GM23338 (cell line): ENCODE measurements at regions not wholly inside any gene's neighbourhood (a gene's known extent, or its start where the extent isn't known, plus 50 kb on each side); places are given as distances from the start of the nearest gene placed in this dataset.

Experiments used
- ATAC-seq: fragments of 200-7000 bp; cut with Tn5 transposase; 3 replicates; pipeline ENCODE4 v1.9.1; 2020
- DNase-seq: peaks from one replicate; pipeline ENCODE4 v3.0.0-alpha.2; 2015; ENCODE audit warnings: low spot score
- H2AFZ ChIP-seq: fragments of 200-600 bp; sonication (generic); 2 replicates; pipeline ENCODE4 v1.8.0; 2016; ENCODE audit warnings: antibody characterized with exemption, mild to moderate bottlenecking, moderate library complexity
- H3F3A ChIP-seq: fragments of 200-600 bp; sonication (generic); replicated peaks from 2 replicates; pipeline ENCODE4 v1.8.0; 2017; ENCODE audit warnings: antibody characterized with exemption, mixed run types, low read depth
- H3K27ac ChIP-seq: fragments of 200-600 bp; sonication (generic); 2 replicates; pipeline ENCODE4 v1.6.1; 2016; ENCODE audit warnings: low read depth
- H3K27me3 ChIP-seq: fragments of 200-600 bp; sonication (generic); 2 replicates; pipeline ENCODE4 v1.8.0; 2016; ENCODE audit warnings: mild to moderate bottlenecking, mixed run types, moderate library complexity; ENCODE audit not compliant: insufficient read depth
- H3K36me3 ChIP-seq: fragments of 200-600 bp; sonication (generic); 2 replicates; pipeline ENCODE4 v1.8.0; 2016; ENCODE audit warnings: mild to moderate bottlenecking; ENCODE audit not compliant: insufficient read depth
- H3K4me1 ChIP-seq: fragments of 200-600 bp; sonication (generic); 2 replicates; pipeline ENCODE4 v1.8.0; 2016; ENCODE audit warnings: mild to moderate bottlenecking, moderate library complexity; ENCODE audit not compliant: insufficient read depth
- H3K4me2 ChIP-seq: fragments of 200-600 bp; sonication (generic); 2 replicates; pipeline ENCODE4 v1.7.1; 2017; ENCODE audit warnings: mixed run types
- H3K4me3 ChIP-seq: fragments of 200-600 bp; sonication (generic); 2 replicates; pipeline ENCODE4 v1.6.1; 2016; ENCODE audit warnings: mixed run types
- H3K79me2 ChIP-seq: fragments of 200-600 bp; sonication (generic); replicated peaks from 2 replicates; pipeline ENCODE4 v1.8.0; 2017; ENCODE audit warnings: mild to moderate bottlenecking; ENCODE audit not compliant: insufficient read depth
- H3K9me2 ChIP-seq: fragments of 200-600 bp; sonication (generic); 2 replicates; pipeline ENCODE4 v1.8.0; 2017; ENCODE audit not compliant: insufficient read depth
- H4K20me1 ChIP-seq: fragments of 200-600 bp; sonication (generic); replicated peaks from 2 replicates; pipeline ENCODE4 v1.8.0; 2017; ENCODE audit warnings: mild to moderate bottlenecking; ENCODE audit not compliant: insufficient read depth
- H3K27ac Mint-ChIP-seq: 2 replicates; pipeline ENCODE4 v1.8.0; 2020; ENCODE audit warnings: inconsistent platforms, mild to moderate bottlenecking, moderate library complexity, mixed read lengths
- H3K27me3 Mint-ChIP-seq: 3 replicates; pipeline ENCODE4 v1.8.0; 2022; ENCODE audit warnings: low read depth, mild to moderate bottlenecking, moderate library complexity, mixed read lengths, inconsistent platforms; ENCODE audit not compliant: insufficient read depth, poor library complexity
- H3K36me3 Mint-ChIP-seq: 3 replicates; pipeline ENCODE4 v1.8.0; 2021; ENCODE audit warnings: low read depth, mild to moderate bottlenecking, inconsistent platforms, moderate library complexity, mixed read lengths
- H3K4me1 Mint-ChIP-seq: 3 replicates; pipeline ENCODE4 v1.8.0; 2020; ENCODE audit warnings: mild to moderate bottlenecking, inconsistent platforms, mixed read lengths
- H3K4me3 Mint-ChIP-seq: 3 replicates; pipeline ENCODE4 v1.8.0; 2021; ENCODE audit warnings: moderate library complexity, mild to moderate bottlenecking, inconsistent platforms, mixed read lengths
- H3K9me3 Mint-ChIP-seq: 3 replicates; pipeline ENCODE4 v1.8.0; 2020; ENCODE audit warnings: moderate library complexity, mild to moderate bottlenecking, inconsistent platforms, mixed read lengths
- EZH2 ChIP-seq: fragments of 200-600 bp; sonication (generic); IDR thresholded peaks from one replicate; pipeline ENCODE4 v1.8.0; 2017; ENCODE audit warnings: antibody characterized with exemption, mild to moderate bottlenecking, low read depth; ENCODE audit not compliant: unreplicated experiment
- JUNB ChIP-seq: IDR thresholded peaks from one replicate; pipeline ENCODE4 v1.6.1; 2016; ENCODE audit warnings: antibody characterized with exemption; ENCODE audit not compliant: unreplicated experiment
- NANOG ChIP-seq: IDR thresholded peaks from 2 replicates; pipeline ENCODE4 v1.6.1; 2016; ENCODE audit warnings: antibody characterized with exemption, borderline replicate concordance
- POLR2AphosphoS5 ChIP-seq: IDR thresholded peaks from 2 replicates; pipeline ENCODE4 v1.6.1; 2016; ENCODE audit warnings: antibody characterized with exemption, low read depth
- STAT1 ChIP-seq: IDR thresholded peaks from one replicate; pipeline ENCODE4 v1.6.1; 2016; ENCODE audit warnings: antibody characterized with exemption; ENCODE audit not compliant: unreplicated experiment
- ZNF114 ChIP-seq: fragments of 250-450 bp; sonication (Bioruptor Pico); IDR thresholded peaks from 2 replicates; pipeline ENCODE4 v1.5.0; 2020; ENCODE audit warnings: mild to moderate bottlenecking, moderate library complexity
- ZNF331 ChIP-seq: fragments of 250-450 bp; sonication (Bioruptor Pico); IDR thresholded peaks from 2 replicates; pipeline ENCODE4 v1.5.0; 2020; ENCODE audit warnings: low read depth, mild to moderate bottlenecking, moderate library complexity
- TF ChIP-seq, protein P1 (sequence below): fragments of 250-450 bp; sonication (Bioruptor Pico); IDR thresholded peaks from 2 replicates; pipeline ENCODE4 v1.5.0; 2020; ENCODE audit warnings: mild to moderate bottlenecking, moderate library complexity
- TF ChIP-seq, protein P2 (sequence below), 2 experiments: fragments of 200-600 bp in 1 of 2; sonication (generic) in 1 of 2; conservative IDR thresholded peaks; 2 replicates each; pipeline versions ENCODE4 v1.5.1 to v1.6.1; 2016 to 2017; ENCODE audit warnings: antibody characterized with exemption in 2 of 2, low read depth in 2 of 2, mild to moderate bottlenecking in 2 of 2, moderate library complexity in 1 of 2
- TF ChIP-seq, protein P3 (sequence below): IDR thresholded peaks from one replicate; pipeline ENCODE4 v1.6.1; 2018; ENCODE audit warnings: antibody characterized with exemption; ENCODE audit not compliant: unreplicated experiment

DNA sequence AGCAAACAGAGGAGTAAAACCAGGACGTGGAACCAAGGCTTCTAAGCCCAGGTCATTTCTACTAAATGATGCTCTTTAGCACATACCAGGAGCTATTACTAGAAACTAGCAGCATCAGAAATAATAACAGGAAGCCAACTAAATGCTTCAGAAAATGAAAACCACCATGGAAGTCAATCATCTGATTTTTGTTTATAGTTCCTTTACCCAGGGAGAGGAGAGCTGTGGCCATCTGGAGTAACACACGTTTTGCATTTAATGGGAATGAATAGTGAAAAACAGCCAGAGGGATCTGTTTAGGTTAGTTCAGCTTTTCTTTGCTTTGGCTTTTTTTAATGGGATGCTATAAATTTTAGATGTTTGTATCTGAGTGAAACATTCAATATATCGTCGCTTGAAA lies 250.7 kb upstream of the ARHGAP20 start (continued):
- TF ChIP-seq, protein P1, sequence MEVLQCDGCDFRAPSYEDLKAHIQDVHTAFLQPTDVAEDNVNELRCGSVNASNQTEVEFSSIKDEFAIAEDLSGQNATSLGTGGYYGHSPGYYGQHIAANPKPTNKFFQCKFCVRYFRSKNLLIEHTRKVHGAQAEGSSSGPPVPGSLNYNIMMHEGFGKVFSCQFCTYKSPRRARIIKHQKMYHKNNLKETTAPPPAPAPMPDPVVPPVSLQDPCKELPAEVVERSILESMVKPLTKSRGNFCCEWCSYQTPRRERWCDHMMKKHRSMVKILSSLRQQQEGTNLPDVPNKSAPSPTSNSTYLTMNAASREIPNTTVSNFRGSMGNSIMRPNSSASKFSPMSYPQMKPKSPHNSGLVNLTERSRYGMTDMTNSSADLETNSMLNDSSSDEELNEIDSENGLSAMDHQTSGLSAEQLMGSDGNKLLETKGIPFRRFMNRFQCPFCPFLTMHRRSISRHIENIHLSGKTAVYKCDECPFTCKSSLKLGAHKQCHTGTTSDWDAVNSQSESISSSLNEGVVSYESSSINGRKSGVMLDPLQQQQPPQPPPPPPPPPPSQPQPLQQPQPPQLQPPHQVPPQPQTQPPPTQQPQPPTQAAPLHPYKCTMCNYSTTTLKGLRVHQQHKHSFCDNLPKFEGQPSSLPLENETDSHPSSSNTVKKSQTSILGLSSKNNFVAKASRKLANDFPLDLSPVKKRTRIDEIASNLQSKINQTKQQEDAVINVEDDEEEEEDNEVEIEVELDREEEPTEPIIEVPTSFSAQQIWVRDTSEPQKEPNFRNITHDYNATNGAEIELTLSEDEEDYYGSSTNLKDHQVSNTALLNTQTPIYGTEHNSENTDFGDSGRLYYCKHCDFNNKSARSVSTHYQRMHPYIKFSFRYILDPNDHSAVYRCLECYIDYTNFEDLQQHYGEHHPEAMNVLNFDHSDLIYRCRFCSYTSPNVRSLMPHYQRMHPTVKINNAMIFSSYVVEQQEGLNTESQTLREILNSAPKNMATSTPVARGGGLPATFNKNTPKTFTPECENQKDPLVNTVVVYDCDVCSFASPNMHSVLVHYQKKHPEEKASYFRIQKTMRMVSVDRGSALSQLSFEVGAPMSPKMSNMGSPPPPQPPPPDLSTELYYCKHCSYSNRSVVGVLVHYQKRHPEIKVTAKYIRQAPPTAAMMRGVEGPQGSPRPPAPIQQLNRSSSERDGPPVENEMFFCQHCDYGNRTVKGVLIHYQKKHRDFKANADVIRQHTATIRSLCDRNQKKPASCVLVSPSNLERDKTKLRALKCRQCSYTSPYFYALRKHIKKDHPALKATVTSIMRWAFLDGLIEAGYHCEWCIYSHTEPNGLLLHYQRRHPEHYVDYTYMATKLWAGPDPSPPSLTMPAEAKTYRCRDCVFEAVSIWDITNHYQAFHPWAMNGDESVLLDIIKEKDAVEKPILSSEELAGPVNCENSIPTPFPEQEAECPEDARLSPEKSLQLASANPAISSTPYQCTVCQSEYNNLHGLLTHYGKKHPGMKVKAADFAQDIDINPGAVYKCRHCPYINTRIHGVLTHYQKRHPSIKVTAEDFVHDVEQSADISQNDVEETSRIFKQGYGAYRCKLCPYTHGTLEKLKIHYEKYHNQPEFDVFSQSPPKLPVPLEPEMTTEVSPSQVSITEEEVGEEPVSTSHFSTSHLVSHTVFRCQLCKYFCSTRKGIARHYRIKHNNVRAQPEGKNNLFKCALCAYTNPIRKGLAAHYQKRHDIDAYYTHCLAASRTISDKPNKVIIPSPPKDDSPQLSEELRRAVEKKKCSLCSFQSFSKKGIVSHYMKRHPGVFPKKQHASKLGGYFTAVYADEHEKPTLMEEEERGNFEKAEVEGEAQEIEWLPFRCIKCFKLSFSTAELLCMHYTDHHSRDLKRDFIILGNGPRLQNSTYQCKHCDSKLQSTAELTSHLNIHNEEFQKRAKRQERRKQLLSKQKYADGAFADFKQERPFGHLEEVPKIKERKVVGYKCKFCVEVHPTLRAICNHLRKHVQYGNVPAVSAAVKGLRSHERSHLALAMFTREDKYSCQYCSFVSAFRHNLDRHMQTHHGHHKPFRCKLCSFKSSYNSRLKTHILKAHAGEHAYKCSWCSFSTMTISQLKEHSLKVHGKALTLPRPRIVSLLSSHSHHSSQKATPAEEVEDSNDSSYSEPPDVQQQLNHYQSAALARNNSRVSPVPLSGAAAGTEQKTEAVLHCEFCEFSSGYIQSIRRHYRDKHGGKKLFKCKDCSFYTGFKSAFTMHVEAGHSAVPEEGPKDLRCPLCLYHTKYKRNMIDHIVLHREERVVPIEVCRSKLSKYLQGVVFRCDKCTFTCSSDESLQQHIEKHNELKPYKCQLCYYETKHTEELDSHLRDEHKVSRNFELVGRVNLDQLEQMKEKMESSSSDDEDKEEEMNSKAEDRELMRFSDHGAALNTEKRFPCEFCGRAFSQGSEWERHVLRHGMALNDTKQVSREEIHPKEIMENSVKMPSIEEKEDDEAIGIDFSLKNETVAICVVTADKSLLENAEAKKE (CRISPR knock-in tag), result no peak
- TF ChIP-seq ZNF114 (CRISPR knock-in tag), result no peak
- TF ChIP-seq ZNF331, result no peak
- no peak for TF ChIP-seq EZH2
- no peak for TF ChIP-seq NANOG
- TF ChIP-seq, protein P2, sequence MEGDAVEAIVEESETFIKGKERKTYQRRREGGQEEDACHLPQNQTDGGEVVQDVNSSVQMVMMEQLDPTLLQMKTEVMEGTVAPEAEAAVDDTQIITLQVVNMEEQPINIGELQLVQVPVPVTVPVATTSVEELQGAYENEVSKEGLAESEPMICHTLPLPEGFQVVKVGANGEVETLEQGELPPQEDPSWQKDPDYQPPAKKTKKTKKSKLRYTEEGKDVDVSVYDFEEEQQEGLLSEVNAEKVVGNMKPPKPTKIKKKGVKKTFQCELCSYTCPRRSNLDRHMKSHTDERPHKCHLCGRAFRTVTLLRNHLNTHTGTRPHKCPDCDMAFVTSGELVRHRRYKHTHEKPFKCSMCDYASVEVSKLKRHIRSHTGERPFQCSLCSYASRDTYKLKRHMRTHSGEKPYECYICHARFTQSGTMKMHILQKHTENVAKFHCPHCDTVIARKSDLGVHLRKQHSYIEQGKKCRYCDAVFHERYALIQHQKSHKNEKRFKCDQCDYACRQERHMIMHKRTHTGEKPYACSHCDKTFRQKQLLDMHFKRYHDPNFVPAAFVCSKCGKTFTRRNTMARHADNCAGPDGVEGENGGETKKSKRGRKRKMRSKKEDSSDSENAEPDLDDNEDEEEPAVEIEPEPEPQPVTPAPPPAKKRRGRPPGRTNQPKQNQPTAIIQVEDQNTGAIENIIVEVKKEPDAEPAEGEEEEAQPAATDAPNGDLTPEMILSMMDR (conservative IDR thresholded peaks at IDR 0.05; ENCODE audit: low read depth in 2 of 2), result no peak
- no peak for TF ChIP-seq POLR2AphosphoS5
- no peak for TF ChIP-seq STAT1

DNA sequence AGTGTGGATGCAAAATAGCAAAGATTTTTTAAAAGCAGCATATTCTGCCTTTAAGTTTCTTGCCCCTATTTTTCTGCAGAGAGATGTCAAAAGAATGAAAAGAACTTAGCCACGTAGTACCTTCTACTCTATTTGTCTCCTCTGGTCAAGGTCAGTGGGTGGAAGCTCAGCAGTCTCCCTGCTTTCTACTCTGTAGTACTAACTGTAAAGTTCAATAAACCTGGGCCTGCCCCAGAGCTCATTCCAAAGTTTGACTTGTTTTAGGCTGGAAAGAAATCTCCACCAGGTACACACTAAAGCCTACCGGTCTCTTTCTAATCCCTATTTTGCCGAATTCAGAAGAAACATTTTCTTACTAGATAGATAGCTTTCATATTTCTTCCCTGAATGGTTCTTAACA lies 247.9 kb upstream of the ARHGAP20 start:
- H3K9me2 ChIP-seq, result 0 out of 2 replicates have a peak, but pooled peaks cover 6% of the 10 kb centered on the region
- no peaks in the 10 kb centered on the region for H4K20me1 ChIP-seq
- no peak overlapping the region for H2AFZ ChIP-seq
- no peaks in the 10 kb centered on the region for H3F3A ChIP-seq
- ATAC-seq, result no peak
- no peak overlapping the region for H3K4me2 ChIP-seq
- Mint-ChIP-seq H3K27me3 (no peaks in the 10 kb centered on the region), H3K4me1 (no peaks in the 10 kb centered on the region; the same call in 2 of the 3 replicates), H3K4me3 (no peak overlapping the region), H3K27ac (no peak overlapping the region), H3K36me3 (no peaks in the 10 kb centered on the region), H3K9me3 (no peaks in the 10 kb centered on the region)
- no peaks in the 10 kb centered on the region for H3K79me2 ChIP-seq
- no peak overlapping the region for H3K4me3 ChIP-seq
- no peak overlapping the region for H3K27ac ChIP-seq
- DNase-seq, result no peak
- no peaks in the 10 kb centered on the region for H3K27me3 ChIP-seq
- no peaks in the 10 kb centered on the region for H3K4me1 ChIP-seq
- H3K36me3 ChIP-seq, result no peaks in the 10 kb centered on the region
- TF ChIP-seq, protein P2 (conservative IDR thresholded peaks at IDR 0.05; ENCODE audit: low read depth in 2 of 2), result no peak
- TF ChIP-seq NANOG, result no peak
- no peak for TF ChIP-seq ZNF331
- no peak for TF ChIP-seq EZH2
- TF ChIP-seq ZNF114 (CRISPR knock-in tag), result no peak
- TF ChIP-seq, protein P3, sequence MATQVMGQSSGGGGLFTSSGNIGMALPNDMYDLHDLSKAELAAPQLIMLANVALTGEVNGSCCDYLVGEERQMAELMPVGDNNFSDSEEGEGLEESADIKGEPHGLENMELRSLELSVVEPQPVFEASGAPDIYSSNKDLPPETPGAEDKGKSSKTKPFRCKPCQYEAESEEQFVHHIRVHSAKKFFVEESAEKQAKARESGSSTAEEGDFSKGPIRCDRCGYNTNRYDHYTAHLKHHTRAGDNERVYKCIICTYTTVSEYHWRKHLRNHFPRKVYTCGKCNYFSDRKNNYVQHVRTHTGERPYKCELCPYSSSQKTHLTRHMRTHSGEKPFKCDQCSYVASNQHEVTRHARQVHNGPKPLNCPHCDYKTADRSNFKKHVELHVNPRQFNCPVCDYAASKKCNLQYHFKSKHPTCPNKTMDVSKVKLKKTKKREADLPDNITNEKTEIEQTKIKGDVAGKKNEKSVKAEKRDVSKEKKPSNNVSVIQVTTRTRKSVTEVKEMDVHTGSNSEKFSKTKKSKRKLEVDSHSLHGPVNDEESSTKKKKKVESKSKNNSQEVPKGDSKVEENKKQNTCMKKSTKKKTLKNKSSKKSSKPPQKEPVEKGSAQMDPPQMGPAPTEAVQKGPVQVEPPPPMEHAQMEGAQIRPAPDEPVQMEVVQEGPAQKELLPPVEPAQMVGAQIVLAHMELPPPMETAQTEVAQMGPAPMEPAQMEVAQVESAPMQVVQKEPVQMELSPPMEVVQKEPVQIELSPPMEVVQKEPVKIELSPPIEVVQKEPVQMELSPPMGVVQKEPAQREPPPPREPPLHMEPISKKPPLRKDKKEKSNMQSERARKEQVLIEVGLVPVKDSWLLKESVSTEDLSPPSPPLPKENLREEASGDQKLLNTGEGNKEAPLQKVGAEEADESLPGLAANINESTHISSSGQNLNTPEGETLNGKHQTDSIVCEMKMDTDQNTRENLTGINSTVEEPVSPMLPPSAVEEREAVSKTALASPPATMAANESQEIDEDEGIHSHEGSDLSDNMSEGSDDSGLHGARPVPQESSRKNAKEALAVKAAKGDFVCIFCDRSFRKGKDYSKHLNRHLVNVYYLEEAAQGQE, result no peak
- no peak for TF ChIP-seq JUNB
